H9 (cell line): ENCODE measurements at regions not wholly inside any gene's neighbourhood (a gene's known extent, or its start where the extent isn't known, plus 50 kb on each side); places are given as distances from the start of the nearest gene placed in this dataset.

Experiments used
- DNase-seq: peaks from one replicate; pipeline ENCODE4 v3.0.0-alpha.2; 2017
- H2AFZ ChIP-seq: one replicate; pipeline ENCODE4 v1.6.1; 2013; ENCODE audit warnings: mild to moderate bottlenecking, low read length, control low read depth, moderate library complexity
- H2AK5ac ChIP-seq: 2 replicates; pipeline ENCODE4 v1.6.1; 2013; ENCODE audit warnings: low read length, control low read depth, mixed read lengths; ENCODE audit not compliant: insufficient read length
- H2BK120ac ChIP-seq: one replicate; pipeline ENCODE4 v1.6.1; 2013; ENCODE audit warnings: low read depth, mild to moderate bottlenecking, low read length, control low read depth, inconsistent platforms; ENCODE audit not compliant: poor library complexity, severe bottlenecking
- H2BK12ac ChIP-seq: 2 replicates; pipeline ENCODE4 v1.6.1; 2013; ENCODE audit warnings: low read length, control low read depth, mixed read lengths, low read depth; ENCODE audit not compliant: insufficient read length
- H2BK15ac ChIP-seq: 2 replicates; pipeline ENCODE4 v1.6.1; 2013; ENCODE audit warnings: low read depth, low read length, control low read depth
- H2BK20ac ChIP-seq: one replicate; pipeline ENCODE4 v1.6.1; 2013; ENCODE audit warnings: low read depth, mild to moderate bottlenecking, low read length, control low read depth, inconsistent platforms; ENCODE audit not compliant: poor library complexity, severe bottlenecking
- H2BK5ac ChIP-seq: 2 replicates; pipeline ENCODE4 v1.6.1; 2013; ENCODE audit warnings: low read length, control low read depth, mixed read lengths; ENCODE audit not compliant: insufficient read length
- H3K14ac ChIP-seq: 2 replicates; pipeline ENCODE4 v1.6.1; 2013; ENCODE audit warnings: low read length, control low read depth; ENCODE audit not compliant: insufficient read depth
- H3K18ac ChIP-seq: 2 replicates; pipeline ENCODE4 v1.6.1; 2013; ENCODE audit warnings: low read depth, mild to moderate bottlenecking, mixed read lengths, low read length, control low read depth; ENCODE audit not compliant: insufficient read length
- H3K23ac ChIP-seq: 2 replicates; pipeline ENCODE4 v1.6.1; 2013; ENCODE audit warnings: low read length, control low read depth, mixed read lengths, low read depth; ENCODE audit not compliant: insufficient read length
- H3K23me2 ChIP-seq: 2 replicates; pipeline ENCODE4 v1.6.1; 2013; ENCODE audit warnings: low read depth, mild to moderate bottlenecking, mixed read lengths, low read length, control low read depth; ENCODE audit not compliant: insufficient read length, poor library complexity, severe bottlenecking
- H3K27ac ChIP-seq: 2 replicates; pipeline ENCODE4 v1.5.1; 2013; ENCODE audit warnings: low read length, control low read depth, mixed read lengths, low read depth; ENCODE audit not compliant: insufficient read length
- H3K27me3 ChIP-seq: 2 replicates; pipeline ENCODE4 v1.6.1; 2013; ENCODE audit warnings: low read length, control low read depth, inconsistent platforms; ENCODE audit not compliant: insufficient read depth
- H3K4ac ChIP-seq: 2 replicates; pipeline ENCODE4 v1.6.1; 2013; ENCODE audit warnings: low read depth, mild to moderate bottlenecking, control low read depth, inconsistent platforms, low read length, moderate library complexity
- H3K4me1 ChIP-seq: 2 replicates; pipeline ENCODE4 v1.6.1; 2013; ENCODE audit warnings: low read length, control low read depth, inconsistent platforms; ENCODE audit not compliant: insufficient read depth
- H3K4me2 ChIP-seq: 2 replicates; pipeline ENCODE4 v1.6.1; 2013; ENCODE audit warnings: low read length, control low read depth, mixed read lengths; ENCODE audit not compliant: insufficient read length, insufficient read depth
- H3K56ac ChIP-seq: 2 replicates; pipeline ENCODE4 v1.6.1; 2013; ENCODE audit warnings: low read depth, mild to moderate bottlenecking, mixed read lengths, low read length, control low read depth; ENCODE audit not compliant: insufficient read length
- H3K79me1 ChIP-seq: 2 replicates; pipeline ENCODE4 v1.6.1; 2013; ENCODE audit warnings: low read depth, mild to moderate bottlenecking, moderate library complexity, low read length, control low read depth, inconsistent platforms; ENCODE audit not compliant: insufficient read depth, poor library complexity, severe bottlenecking
- H3K79me2 ChIP-seq: 2 replicates; pipeline ENCODE4 v1.6.1; 2013; ENCODE audit warnings: low read length, control low read depth, inconsistent platforms; ENCODE audit not compliant: insufficient read depth
- H3K9ac ChIP-seq: 2 replicates; pipeline ENCODE4 v1.6.1; 2013; ENCODE audit warnings: low read length, control low read depth, mixed read lengths; ENCODE audit not compliant: insufficient read length; ENCODE audit errors: extremely low read depth
- H3K9me3 ChIP-seq: one replicate; pipeline ENCODE4 v1.6.1; 2013; ENCODE audit warnings: low read depth, low read length, inconsistent platforms; ENCODE audit not compliant: control insufficient read depth
- H3T11ph ChIP-seq: one replicate; pipeline ENCODE4 v1.6.1; 2013; ENCODE audit warnings: mild to moderate bottlenecking, low read length, control low read depth, inconsistent platforms
- H4K20me1 ChIP-seq: one replicate; pipeline ENCODE4 v1.6.1; 2013; ENCODE audit not compliant: control insufficient read depth, insufficient read length, insufficient read depth
- H4K5ac ChIP-seq: 2 replicates; pipeline ENCODE4 v1.6.1; 2013; ENCODE audit warnings: low read depth, mild to moderate bottlenecking, mixed read lengths, low read length, control low read depth; ENCODE audit not compliant: insufficient read length
- H4K8ac ChIP-seq: replicated peaks from 2 replicates; pipeline ENCODE4 v1.6.1; 2013; ENCODE audit warnings: low read length, control low read depth, mixed read lengths, low read depth; ENCODE audit not compliant: insufficient read length
- H4K91ac ChIP-seq: 2 replicates; pipeline ENCODE4 v1.6.1; 2013; ENCODE audit warnings: low read depth, mild to moderate bottlenecking, moderate library complexity, mixed read lengths, low read length, control low read depth; ENCODE audit not compliant: insufficient read length
- H3K27ac Mint-ChIP-seq, 3 experiments: 2 replicates in 2 of 3; 3 replicates in 1 of 3; pipeline ENCODE4 v1.8.0; 2020 to 2021; ENCODE audit warnings: mixed read lengths in 3 of 3, mild to moderate bottlenecking in 1 of 3, moderate library complexity in 1 of 3
- H3K27me3 Mint-ChIP-seq: 2 replicates; pipeline ENCODE4 v1.8.0; 2021; ENCODE audit warnings: low read depth, mild to moderate bottlenecking, moderate library complexity, mixed read lengths
- H3K36me3 Mint-ChIP-seq, 3 experiments: 2 replicates in 2 of 3; 3 replicates in 1 of 3; pipeline ENCODE4 v1.8.0; 2020 to 2021; ENCODE audit warnings: low read depth in 3 of 3, mixed read lengths in 3 of 3; ENCODE audit not compliant: insufficient read depth in 1 of 3
- H3K4me1 Mint-ChIP-seq, 2 experiments: 2 replicates each; pipeline ENCODE4 v1.8.0; 2020; ENCODE audit warnings: mixed read lengths in 2 of 2
- H3K4me3 Mint-ChIP-seq, 2 experiments: 2 replicates in 1 of 2; 3 replicates in 1 of 2; pipeline ENCODE4 v1.8.0; 2020 to 2021; ENCODE audit warnings: mild to moderate bottlenecking in 2 of 2, mixed read lengths in 2 of 2, moderate library complexity in 1 of 2
- H3K9me3 Mint-ChIP-seq, 2 experiments: 2 replicates in 1 of 2; 3 replicates in 1 of 2; pipeline ENCODE4 v1.8.0; 2020; ENCODE audit warnings: mild to moderate bottlenecking in 2 of 2, mixed read lengths in 2 of 2, moderate library complexity in 1 of 2
- CTCF ChIP-seq: fragments of 200-600 bp; sonication (generic); conservative IDR thresholded peaks from 3 replicates; pipeline ENCODE4 v1.8.0; 2021; ENCODE audit warnings: antibody characterized with exemption, mild to moderate bottlenecking
- WGBS: extraction: QIAGEN DNeasy Blood & Tissue Kit; methylation state at CpG from one replicate; pipeline ENCODE4 v1.1.7; 2013; ENCODE audit warnings: missing lambda C conversion rate, low lambda C conversion rate, mixed read lengths; ENCODE audit not compliant: insufficient read length; ENCODE audit errors: extremely low coverage; 5-methylcytosine and 5-hydroxymethylcytosine counted together

- H3K4me1 ChIP-seq = no peaks in the 10 kb centered on the region
- no peak overlapping the region for H3K27ac Mint-ChIP-seq
- no CpG with 5 or more reads among the region's 5 CpGs for WGBS
- H2BK120ac ChIP-seq = no peak overlapping the region
- no peaks in the 10 kb centered on the region for H3K79me1 ChIP-seq
- no peak overlapping the region for H3K4me2 ChIP-seq
- H2BK15ac ChIP-seq = no peak overlapping the region
- no peak overlapping the region for H3K4me3 Mint-ChIP-seq
- no peak overlapping the region for H2AK5ac ChIP-seq
- no peak overlapping the region for H3K23ac ChIP-seq
- no peak overlapping the region for H4K8ac ChIP-seq
- no peaks in the 10 kb centered on the region for H3K23me2 ChIP-seq
- H3K9me3 ChIP-seq = no peaks in the 10 kb centered on the region
- H3K79me2 ChIP-seq = no peaks in the 10 kb centered on the region
- peaks cover 2 to 6% of the 10 kb centered on the region in 2 experiments; a peak in 2 of 4 replicates for H3K4me1 Mint-ChIP-seq
- DNase-seq = no peak
- H3K9ac ChIP-seq = no peak overlapping the region
- H3K9me3 Mint-ChIP-seq = no peaks in the 10 kb centered on the region; a peak in 1 of 5 replicates
- no peak overlapping the region for H2BK5ac ChIP-seq
- no peak overlapping the region for H3T11ph ChIP-seq
- H4K20me1 ChIP-seq = no peaks in the 10 kb centered on the region
- no peak for TF ChIP-seq CTCF
- no peak overlapping the region for H3K4ac ChIP-seq
- H2BK20ac ChIP-seq = no peak overlapping the region
- H2BK12ac ChIP-seq = no peak overlapping the region
- H2AFZ ChIP-seq = no peak overlapping the region
- H3K27ac ChIP-seq = no peak overlapping the region
- no peaks in the 10 kb centered on the region for H3K36me3 Mint-ChIP-seq
- no peak overlapping the region for H3K14ac ChIP-seq
- H3K27me3 Mint-ChIP-seq = no peaks in the 10 kb centered on the region
- H4K5ac ChIP-seq = no peak overlapping the region
- no peak overlapping the region for H3K56ac ChIP-seq
- no peak overlapping the region for H4K91ac ChIP-seq
- H3K18ac ChIP-seq = no peak overlapping the region
- no peaks in the 10 kb centered on the region for H3K27me3 ChIP-seq
Observed at GRCh38 chr12:38465020-38465419, 148.4 kb downstream of the ALG10B start.
